ENCODE measurements at regions not wholly inside any gene's neighbourhood (a gene's known extent, or its start where the extent isn't known, plus 50 kb on each side); places are given as distances from the start of the nearest gene placed in this dataset.

DNA sequence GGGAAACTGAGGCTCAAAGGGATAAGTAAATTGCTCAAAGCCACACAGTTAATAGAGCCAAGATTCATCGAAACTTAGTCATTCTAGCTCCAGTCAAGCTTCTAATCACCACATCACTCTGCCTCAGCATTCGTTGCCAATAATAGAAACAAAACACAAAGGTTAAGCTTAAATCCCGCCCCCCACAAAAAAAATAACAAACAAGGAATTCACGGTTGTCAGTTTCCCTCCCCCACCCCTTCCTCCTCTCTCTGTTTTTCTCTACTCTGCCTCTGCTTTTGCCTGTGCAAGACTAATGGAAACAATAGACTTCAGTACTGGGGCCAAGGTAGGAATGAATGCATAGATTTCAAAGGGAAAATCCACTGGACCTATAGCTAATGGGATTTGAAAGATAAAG is 70.7 kb upstream of the ZNF644 start:
- DNase-seq, result no peak
- TF ChIP-seq POLR2A (IDR thresholded peaks at IDR 0.05) (no peak), POLR2AphosphoS5 (IDR thresholded peaks at IDR 0.05) (no peak)
- TF ChIP-seq, protein P1, sequence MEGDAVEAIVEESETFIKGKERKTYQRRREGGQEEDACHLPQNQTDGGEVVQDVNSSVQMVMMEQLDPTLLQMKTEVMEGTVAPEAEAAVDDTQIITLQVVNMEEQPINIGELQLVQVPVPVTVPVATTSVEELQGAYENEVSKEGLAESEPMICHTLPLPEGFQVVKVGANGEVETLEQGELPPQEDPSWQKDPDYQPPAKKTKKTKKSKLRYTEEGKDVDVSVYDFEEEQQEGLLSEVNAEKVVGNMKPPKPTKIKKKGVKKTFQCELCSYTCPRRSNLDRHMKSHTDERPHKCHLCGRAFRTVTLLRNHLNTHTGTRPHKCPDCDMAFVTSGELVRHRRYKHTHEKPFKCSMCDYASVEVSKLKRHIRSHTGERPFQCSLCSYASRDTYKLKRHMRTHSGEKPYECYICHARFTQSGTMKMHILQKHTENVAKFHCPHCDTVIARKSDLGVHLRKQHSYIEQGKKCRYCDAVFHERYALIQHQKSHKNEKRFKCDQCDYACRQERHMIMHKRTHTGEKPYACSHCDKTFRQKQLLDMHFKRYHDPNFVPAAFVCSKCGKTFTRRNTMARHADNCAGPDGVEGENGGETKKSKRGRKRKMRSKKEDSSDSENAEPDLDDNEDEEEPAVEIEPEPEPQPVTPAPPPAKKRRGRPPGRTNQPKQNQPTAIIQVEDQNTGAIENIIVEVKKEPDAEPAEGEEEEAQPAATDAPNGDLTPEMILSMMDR (IDR thresholded peaks at IDR 0.05 in 8 of 11, conservative IDR thresholded peaks at IDR 0.05 in 3 of 11), result no peak
- intact Hi-C loops (cut with DNase I; ENCODE audit: low total_unique reads), result no loop called here
- Histone ChIP-seq H3K4me1 (no peaks in the 10 kb centered on the region), H3K4me3 (no peak overlapping the region), H3K27me3 (replicated peaks in 1 of 7) (peaks cover 0 to 7% (median 0%) of the 10 kb centered on the region in 7 donors), H3K27ac (no peak overlapping the region), H3K9me3 (peaks cover 3 to 15% (median 13%) of the 10 kb centered on the region in 8 donors), H3K36me3 (no peaks in the 10 kb centered on the region)
- WGBS, 5 donors, result 31 to 49% (median 36%) methylated on average over 4 of the region's 4 CpGs

- no peak for DNase-seq
- Histone ChIP-seq H3K4me1 (no peaks in the 10 kb centered on the region), H3K27ac (no peak overlapping the region), H3K4me3 (no peak overlapping the region), H3K36me3 (no peaks in the 10 kb centered on the region), H3K27me3 (replicated peaks in 1 of 7) (peaks cover 0 to 7% (median 0%) of the 10 kb centered on the region in 7 donors), H3K9me3 (peaks cover 3 to 18% (median 16%) of the 10 kb centered on the region in 8 donors)
- no peak for TF ChIP-seq POLR2A (IDR thresholded peaks at IDR 0.05)
- TF ChIP-seq, protein P1 (IDR thresholded peaks at IDR 0.05 in 8 of 11, conservative IDR thresholded peaks at IDR 0.05 in 3 of 11), result no peak
- no peak for TF ChIP-seq POLR2AphosphoS5 (IDR thresholded peaks at IDR 0.05)
- 37 to 46% (median 41%) methylated on average over 7 of the region's 7 CpGs for WGBS, 5 donors
- intact Hi-C loops (cut with DNase I; ENCODE audit: low total_unique reads), result no loop called here
Measured at GRCh38 chr1:91091812-91092211, 70.0 kb upstream of the ZNF644 start.

DNA sequence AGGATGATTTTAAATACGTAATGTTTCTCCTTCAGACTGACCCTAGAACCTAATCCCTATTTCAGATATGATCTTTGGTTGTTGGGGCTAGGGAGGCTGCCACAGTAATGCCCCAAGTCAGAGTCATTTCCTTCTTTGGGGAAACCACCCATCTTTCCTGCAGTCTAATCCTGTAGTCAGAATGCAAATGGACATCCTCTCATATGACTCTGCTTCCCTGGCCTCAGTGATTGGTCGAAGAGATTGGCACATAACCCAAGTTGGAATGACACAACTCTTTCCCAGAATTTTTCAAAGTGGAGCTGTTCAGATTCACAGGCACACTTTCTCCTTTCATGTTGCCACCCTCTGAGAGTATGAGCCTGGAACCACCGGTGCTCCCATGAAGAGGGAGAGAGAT is 58.8 kb upstream of the ZNF644 start:
- TF ChIP-seq POLR2A (IDR thresholded peaks at IDR 0.05), result no peak
- no peak for TF ChIP-seq POLR2AphosphoS5 (IDR thresholded peaks at IDR 0.05)
- TF ChIP-seq, protein P1 (IDR thresholded peaks at IDR 0.05 in 8 of 11, conservative IDR thresholded peaks at IDR 0.05 in 3 of 11), result no peak
- Histone ChIP-seq H3K27ac (no peak overlapping the region), H3K36me3 (no peaks in the 10 kb centered on the region), H3K27me3 (replicated peaks in 1 of 7) (no peaks in the 10 kb centered on the region), H3K4me1 (no peaks in the 10 kb centered on the region), H3K4me3 (no peak overlapping the region), H3K9me3 (no peaks in the 10 kb centered on the region)
- WGBS, 5 donors, result 77 to 88% (median 84%) methylated on average over 3 of the region's 3 CpGs
- intact Hi-C loops (cut with DNase I; ENCODE audit: low total_unique reads), result no loop called here
- DNase-seq, result no peak

DNA sequence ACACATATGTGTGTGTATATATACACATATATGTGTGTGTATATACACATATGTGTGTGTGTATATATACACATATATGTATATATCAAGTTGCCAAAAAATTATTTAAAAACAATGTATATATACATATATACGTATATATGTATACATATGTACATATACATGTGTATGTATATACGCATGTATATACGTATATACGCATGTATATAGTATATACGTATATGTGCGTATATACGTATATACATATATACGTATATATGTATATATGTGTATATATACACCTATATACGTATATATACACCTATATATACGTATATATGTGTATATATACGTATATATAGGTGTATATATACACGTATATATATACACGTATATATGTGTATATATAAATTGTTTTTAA is 57.0 kb upstream of the ZNF644 start:
- WGBS, 5 donors, result 94 to 96% (median 96%) methylated on average over 13 of the region's 13 CpGs
- no peak overlapping the region for H3K27ac ChIP-seq
- no peak overlapping the region for H3K4me3 ChIP-seq
- H3K9me3 ChIP-seq, result no peaks in the 10 kb centered on the region
- intact Hi-C loops (cut with DNase I; ENCODE audit: low total_unique reads), result no loop called here
- H3K4me1 ChIP-seq, result no peaks in the 10 kb centered on the region
- H3K27me3 ChIP-seq (replicated peaks in 1 of 7), result no peaks in the 10 kb centered on the region
- TF ChIP-seq, protein P1 (IDR thresholded peaks at IDR 0.05 in 8 of 11, conservative IDR thresholded peaks at IDR 0.05 in 3 of 11), result no peak
- TF ChIP-seq POLR2A (IDR thresholded peaks at IDR 0.05) (no peak), POLR2AphosphoS5 (IDR thresholded peaks at IDR 0.05) (no peak)
- no peak for DNase-seq
- H3K36me3 ChIP-seq, result no peaks in the 10 kb centered on the region
